Urinary bladder (tissue), 3 donors: ENCODE measurements at regions not wholly inside any gene's neighbourhood (a gene's known extent, or its start where the extent isn't known, plus 50 kb on each side); places are given as distances from the start of the nearest gene placed in this dataset.
"Not testable (repeated sequence)": the region's sequence is repeated elsewhere in the genome, so short reads cannot be mapped to it uniquely, and the experiment has no call there.

Source experiments
- DNase-seq: peaks from one replicate; pipeline ENCODE4 v3.0.0-alpha.2; 2015; ENCODE audit errors: extremely low spot score
- H3K27ac ChIP-seq: one replicate; pipeline ENCODE4 v1.5.1; 2013; ENCODE audit warnings: low read depth, mild to moderate bottlenecking, moderate library complexity
- H3K36me3 ChIP-seq: one replicate; pipeline ENCODE4 v1.6.1; 2013; ENCODE audit warnings: mild to moderate bottlenecking, moderate library complexity; ENCODE audit not compliant: insufficient read depth
- H3K4me1 ChIP-seq: one replicate; pipeline ENCODE4 v1.6.1; 2013; ENCODE audit warnings: mild to moderate bottlenecking, moderate library complexity; ENCODE audit not compliant: insufficient read depth
- H3K4me3 ChIP-seq: one replicate; pipeline ENCODE4 v1.5.1; 2013; ENCODE audit warnings: low read depth, low read length
- WGBS: extraction: QIAGEN DNeasy Blood & Tissue Kit; methylation state at CpG from one replicate; pipeline ENCODE4 v1.1.7; 2013; 5-methylcytosine and 5-hydroxymethylcytosine counted together
- donor health status: healthy with polysubstance abuse.
- donor health status: healthy.

DNA sequence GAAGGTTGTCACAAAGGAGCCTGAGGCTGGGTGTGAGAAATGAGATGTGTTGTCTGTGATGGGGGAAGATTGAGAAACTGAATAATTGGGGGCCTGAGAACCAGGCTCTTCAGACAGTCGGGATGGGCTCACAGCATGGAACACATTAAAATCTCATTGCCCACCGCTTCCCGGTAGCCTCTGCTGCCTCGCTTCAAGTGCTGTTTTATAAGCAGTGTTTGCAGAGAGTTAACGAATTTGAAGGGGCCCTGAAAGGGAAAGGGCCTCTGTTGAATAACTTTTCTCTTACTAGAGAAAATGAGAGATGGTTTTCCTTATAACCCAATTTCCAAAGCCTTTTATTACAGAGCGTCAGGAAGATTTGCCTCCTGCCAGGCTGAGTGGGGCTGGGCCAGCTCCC lies 258.8 kb upstream of the ASIC2 start:
- 36% methylated on average over 6 of the region's 6 CpGs for WGBS
- DNase-seq = no peak
- no peak overlapping the region for H3K27ac ChIP-seq
- no peak overlapping the region for H3K4me3 ChIP-seq
- H3K36me3 ChIP-seq = no peaks in the 10 kb centered on the region
- H3K4me1 ChIP-seq = no peaks in the 10 kb centered on the region

DNA sequence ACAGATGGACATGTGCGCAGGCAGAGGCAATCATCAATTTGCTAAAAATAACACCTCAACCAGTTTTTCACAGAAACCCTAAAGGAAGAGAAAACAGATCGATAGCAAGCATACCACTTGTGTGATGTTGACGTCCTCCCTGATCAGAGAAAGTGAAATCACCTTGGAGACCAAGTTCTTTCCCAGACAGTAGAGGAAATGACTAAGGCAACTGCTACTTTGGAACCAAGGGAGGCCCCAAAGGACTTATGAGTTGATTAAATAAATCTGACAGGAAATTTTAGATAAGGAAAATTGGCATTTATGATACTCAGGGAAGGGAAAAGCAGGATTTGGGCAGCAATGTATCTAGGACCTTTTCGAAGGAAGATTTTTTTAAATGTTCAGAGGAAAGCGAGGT lies 267.1 kb upstream of the ASIC2 start:
- WGBS = 62% methylated on average over 5 of the region's 5 CpGs
- Histone ChIP-seq H3K27ac (no peak overlapping the region), H3K4me3 (no peak overlapping the region), H3K36me3 (no peaks in the 10 kb centered on the region), H3K4me1 (no peaks in the 10 kb centered on the region)
- no peak for DNase-seq

DNA sequence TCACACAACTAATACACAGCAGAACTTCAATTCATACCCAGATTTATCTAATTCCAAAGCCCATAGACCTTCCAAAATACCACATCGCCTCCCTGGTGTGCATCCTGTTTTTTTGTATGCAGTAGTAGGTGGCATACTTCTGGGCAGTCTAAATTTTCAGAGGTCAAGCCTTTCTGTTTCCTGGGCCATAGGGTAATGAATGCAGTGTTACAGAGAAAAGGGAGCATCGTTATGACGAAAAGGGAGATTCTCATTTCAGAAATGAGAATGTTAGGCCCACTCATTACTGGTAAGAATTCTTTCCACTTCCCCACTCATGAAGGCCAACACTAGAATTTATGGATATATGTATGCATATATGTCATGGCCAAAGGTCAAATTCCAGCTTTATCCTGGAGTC lies 267.8 kb upstream of the ASIC2 start:
- no peak overlapping the region for H3K4me3 ChIP-seq
- no peak for DNase-seq
- no peaks in the 10 kb centered on the region for H3K4me1 ChIP-seq
- no peaks in the 10 kb centered on the region for H3K36me3 ChIP-seq
- 83% methylated on average over 3 of the region's 3 CpGs for WGBS
- H3K27ac ChIP-seq = no peak overlapping the region

DNA sequence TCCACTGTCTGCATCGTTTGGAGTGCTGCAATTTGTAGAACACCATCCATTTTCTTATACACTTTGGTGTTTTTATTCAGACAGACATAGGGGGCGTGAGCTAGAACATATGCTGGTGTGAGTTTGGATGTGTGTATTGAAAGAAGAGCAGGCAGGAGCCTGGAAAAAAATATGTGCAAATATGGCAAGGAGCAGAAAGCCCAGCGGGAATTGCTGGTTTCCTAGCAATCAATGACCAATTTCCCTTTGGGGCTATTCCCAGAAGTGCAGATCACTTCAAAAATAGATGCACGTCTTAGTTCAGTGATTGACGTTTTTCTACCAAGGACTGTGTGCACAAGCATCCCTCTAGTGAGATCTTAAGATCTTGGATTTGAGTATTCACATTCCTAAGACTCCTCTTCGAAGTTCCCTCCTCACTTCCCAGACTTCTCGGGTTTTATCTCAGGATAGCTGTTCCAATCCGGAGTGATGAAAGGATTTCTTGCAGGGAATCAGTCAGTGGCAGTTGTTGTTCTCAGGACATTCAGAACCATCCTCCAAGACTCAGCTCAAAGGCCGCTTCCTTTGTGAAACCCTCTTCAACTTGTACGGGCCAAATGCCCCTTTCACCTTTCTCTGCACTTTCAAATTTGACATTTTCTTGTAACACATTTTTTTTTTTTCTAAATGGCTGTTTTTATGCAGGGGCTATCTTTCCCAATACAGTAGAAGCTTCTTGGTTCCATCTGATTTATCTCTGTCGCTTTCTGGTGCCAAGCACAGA lies 268.7 kb upstream of the ASIC2 start:
- H3K4me1 ChIP-seq = no peaks in the 10 kb centered on the region
- DNase-seq = no peak
- H3K4me3 ChIP-seq = no peak overlapping the region
- WGBS = 36% methylated on average over 11 of the region's 11 CpGs
- H3K36me3 ChIP-seq = no peaks in the 10 kb centered on the region
- no peak overlapping the region for H3K27ac ChIP-seq

DNA sequence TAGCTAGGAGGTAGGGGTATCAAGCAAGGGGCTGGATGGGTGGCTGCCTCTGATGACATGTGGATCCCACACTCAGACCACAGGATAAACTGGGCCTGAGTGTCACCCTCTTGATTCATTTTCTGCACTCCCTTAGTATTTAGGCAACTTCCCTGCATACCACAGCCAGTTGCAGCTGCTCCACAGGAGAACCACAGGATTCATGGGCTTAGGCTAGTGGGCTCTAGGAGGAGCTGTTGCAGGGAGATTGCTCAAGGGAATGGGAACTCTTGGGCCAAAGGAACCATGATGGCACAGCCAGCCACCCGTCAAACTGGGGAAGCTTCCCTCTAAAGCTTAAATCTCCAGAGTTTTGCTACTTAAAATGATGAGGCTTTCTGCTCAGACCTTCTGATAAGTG lies 269.7 kb upstream of the ASIC2 start:
- no peak overlapping the region for H3K4me3 ChIP-seq
- no peaks in the 10 kb centered on the region for H3K36me3 ChIP-seq
- no peaks in the 10 kb centered on the region for H3K4me1 ChIP-seq
- WGBS = 72% methylated on average over 1 of the region's 1 CpG
- no peak overlapping the region for H3K27ac ChIP-seq
- no peak for DNase-seq

DNA sequence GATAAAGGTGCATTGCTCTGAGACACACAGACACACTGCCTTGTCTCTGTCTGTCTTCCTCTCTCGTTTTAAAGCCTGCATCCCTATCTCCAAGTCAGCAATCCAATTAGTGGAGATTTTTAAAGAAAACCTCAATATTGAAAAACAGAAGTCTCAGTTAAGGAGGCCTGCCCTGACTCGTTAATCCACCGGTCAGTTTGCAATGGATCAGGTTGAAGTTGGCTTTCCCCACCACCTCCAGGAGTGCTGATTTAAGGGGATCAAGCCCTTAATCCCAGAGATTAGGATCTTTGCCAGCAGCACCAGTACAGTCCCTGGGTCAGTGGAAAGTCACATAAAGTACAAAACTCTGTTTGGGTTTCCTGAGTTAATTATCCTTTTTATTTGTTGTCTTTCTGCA lies 271.1 kb upstream of the ASIC2 start:
- Histone ChIP-seq H3K36me3 (no peaks in the 10 kb centered on the region), H3K4me3 (no peak overlapping the region)
- 44% methylated on average over 3 of the region's 3 CpGs for WGBS

DNA sequence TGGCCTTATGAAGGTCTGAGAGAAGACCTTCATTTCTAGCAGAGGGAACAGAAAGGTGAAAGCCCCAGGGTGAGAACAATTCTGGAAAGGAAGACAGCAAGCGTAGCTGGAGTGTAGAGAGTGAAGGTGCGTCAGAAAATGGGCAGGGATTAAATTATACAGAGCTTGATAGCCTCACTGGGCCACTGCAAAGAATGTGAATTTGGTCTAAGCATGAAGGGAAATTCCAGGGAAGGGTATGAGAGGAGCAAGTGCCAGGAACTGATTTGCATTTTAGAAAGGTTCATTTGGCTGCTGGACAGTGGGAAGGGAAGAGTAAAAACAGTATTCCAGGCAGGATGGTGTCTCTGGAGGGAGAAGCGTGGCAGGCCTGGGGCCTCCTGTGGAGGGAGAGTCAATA lies 274.1 kb upstream of the ASIC2 start:
- no peak for DNase-seq
- 77% methylated on average over 3 of the region's 3 CpGs for WGBS
- no peaks in the 10 kb centered on the region for H3K4me1 ChIP-seq
- no peak overlapping the region for H3K27ac ChIP-seq
- H3K36me3 ChIP-seq = no peaks in the 10 kb centered on the region
- H3K4me3 ChIP-seq = no peak overlapping the region

More for the DNA sequence above, 271.1 kb upstream of the ASIC2 start:
- Histone ChIP-seq H3K4me1 (no peaks in the 10 kb centered on the region), H3K27ac (no peak overlapping the region)
- no peak for DNase-seq

DNA sequence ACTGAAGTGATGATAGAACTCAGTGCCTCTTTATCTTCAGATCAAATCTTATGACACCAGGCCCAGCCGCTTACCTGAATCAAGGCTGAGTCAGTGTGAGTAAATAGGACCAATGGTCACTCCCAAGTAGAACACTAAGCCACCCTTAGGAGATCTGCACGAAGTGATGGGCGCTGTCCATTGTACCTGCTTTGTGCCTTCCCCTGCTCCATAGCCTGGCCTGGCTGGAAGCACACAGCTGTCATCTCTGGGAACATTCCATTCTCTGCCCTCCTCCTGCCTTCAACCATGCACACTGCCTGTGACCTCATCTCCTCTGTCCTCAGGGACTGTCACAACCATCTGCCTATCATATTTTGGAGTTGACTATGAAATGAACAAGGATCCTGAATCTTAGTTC lies 279.5 kb upstream of the ASIC2 start:
- no peak overlapping the region for H3K27ac ChIP-seq
- H3K4me3 ChIP-seq = no peak overlapping the region
- DNase-seq = no peak
- 62% methylated on average over 3 of the region's 3 CpGs for WGBS
- no peaks in the 10 kb centered on the region for H3K36me3 ChIP-seq
- H3K4me1 ChIP-seq = no peaks in the 10 kb centered on the region

DNA sequence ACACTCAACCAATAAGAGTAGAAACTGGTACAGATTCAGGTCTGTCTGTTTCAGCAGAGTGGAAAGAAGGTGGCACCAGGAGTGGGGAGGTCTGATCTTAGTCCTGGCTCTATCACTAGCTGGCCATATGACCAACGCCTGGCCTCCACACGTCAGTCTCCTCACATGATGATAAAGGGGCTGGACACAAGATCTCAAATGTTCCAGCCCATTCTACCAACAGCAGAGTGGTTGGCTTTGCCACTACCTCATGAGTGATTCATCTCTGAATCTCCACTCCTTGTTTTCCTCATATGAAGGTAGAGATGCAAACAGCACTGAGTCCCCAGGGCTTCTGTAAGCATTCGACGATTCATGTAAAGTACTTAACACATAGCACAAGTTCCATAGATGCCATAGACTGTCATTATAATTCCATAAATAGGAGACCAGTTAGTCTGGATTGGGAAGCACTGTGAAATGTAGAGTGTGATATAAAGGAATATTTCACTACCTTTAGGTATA lies 281.9 kb upstream of the ASIC2 start:
- no peak for DNase-seq
- Histone ChIP-seq H3K4me1 (no peaks in the 10 kb centered on the region), H3K36me3 (no peaks in the 10 kb centered on the region), H3K27ac (no peak overlapping the region), H3K4me3 (no peak overlapping the region)
- 75% methylated on average over 4 of the region's 4 CpGs for WGBS

DNA sequence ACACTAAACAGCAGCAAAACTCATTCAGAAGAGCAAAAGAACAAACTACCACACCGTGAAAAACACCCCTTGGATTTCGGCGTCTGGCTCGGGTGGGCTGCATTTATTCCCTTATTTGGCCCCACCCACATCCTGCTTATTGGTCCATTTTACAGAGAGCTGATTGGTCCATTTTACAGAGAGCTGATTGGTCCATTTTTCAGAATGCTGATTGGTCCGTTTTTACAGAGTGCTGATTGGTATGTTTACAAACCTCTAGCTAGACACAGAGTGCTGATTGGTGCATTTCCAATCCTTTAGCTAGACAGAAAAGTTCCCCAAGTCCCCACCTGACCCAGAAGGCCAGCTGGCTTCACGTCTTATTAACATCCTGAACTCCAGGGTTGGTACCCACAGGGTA lies 286.6 kb upstream of the ASIC2 start:
- not testable (repeated sequence) for DNase-seq, H3K4me1 ChIP-seq, H3K36me3 ChIP-seq, H3K4me3 ChIP-seq, H3K27ac ChIP-seq
- 92% methylated on average over 6 of the region's 6 CpGs for WGBS

DNA sequence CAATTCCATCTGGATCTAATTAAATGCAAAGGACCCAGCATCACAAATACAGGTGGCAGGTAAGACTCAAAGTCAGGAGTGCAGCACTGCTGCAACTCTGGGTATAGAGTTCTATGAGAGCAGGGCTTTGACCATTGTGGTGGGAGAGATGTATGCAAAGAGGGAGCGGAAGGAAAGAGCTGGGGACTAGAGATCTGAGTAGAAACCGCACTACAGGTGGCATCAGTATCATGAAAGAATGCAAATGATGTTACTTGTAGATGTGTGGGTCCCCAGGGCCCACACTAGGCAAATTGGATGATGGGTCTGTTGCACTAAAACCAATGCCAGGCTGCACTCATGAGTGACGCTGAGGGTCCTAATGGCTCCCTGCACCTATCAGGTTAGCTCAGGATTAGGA lies 287.1 kb upstream of the ASIC2 start:
- WGBS = 94% methylated on average over 3 of the region's 3 CpGs
- Histone ChIP-seq H3K4me3 (no peak overlapping the region), H3K4me1 (no peaks in the 10 kb centered on the region), H3K27ac (no peak overlapping the region), H3K36me3 (no peaks in the 10 kb centered on the region)
- DNase-seq = no peak

DNA sequence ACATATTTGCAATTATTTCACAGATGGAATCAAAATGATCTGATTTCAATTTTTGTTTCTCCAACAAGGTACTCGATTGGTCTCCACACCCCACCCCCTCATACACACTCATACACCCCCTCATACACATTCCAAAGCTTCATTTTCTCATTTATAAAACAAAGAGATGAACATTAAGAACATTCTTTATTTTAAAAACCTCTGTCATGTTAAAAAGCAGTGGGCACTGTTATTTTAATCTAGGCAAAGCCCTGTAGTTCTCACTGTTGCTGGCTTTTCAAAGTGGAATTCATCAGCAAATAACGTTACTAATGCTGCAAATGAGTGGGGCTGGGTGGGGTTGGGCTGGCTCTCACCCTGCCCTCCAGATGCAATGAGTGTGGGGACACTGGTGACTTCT lies 289.6 kb upstream of the ASIC2 start:
- H3K4me3 ChIP-seq = no peak overlapping the region
- no peak for DNase-seq
- H3K4me1 ChIP-seq = no peaks in the 10 kb centered on the region
- WGBS = 47% methylated on average over 2 of the region's 2 CpGs
- no peaks in the 10 kb centered on the region for H3K36me3 ChIP-seq
- H3K27ac ChIP-seq = no peak overlapping the region

DNA sequence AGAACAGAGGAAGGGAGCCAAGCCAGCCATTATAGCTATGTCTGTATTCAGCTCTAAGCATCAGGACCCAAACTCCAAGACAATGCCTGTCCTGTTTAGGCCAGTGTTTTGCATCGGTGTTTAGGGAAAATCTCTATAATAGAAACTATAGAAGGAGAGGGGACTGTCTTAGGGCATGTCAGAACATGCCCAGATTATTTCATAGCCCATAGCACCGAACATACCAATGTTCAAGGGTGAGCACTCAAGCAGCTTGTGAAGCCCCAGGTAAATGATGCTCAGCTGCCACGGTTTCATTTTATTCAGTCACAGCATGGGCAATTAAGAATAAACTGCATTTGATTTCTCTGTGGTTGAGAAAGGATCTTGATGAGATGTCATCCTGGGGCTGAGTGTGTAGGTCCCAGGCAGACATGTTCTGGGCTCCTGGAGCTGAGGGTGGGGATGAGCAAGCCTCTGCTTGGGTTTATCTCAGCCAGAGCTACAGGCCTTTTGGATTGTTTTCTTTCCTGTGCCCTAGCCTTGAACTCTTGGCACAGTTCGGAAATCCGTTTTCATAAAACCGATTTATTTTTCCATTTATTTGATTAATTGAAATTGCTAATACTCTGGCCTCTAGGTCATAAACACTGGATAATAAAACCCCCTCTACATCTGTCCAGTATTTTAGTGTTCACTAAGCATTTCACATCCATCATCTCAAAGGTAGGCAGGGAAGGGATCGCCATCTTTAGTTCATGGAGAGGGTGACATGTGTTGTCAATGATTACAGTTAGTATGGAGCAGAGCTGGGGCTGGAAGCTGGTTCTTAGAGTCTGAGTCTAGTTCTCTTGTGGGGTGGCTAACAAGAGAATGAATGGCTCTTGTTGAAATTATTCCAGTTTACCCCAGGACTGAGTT lies 290.7 kb upstream of the ASIC2 start:
- 78% methylated on average over 7 of the region's 7 CpGs for WGBS
- no peaks in the 10 kb centered on the region for H3K36me3 ChIP-seq
- H3K27ac ChIP-seq = no peak overlapping the region
- no peaks in the 10 kb centered on the region for H3K4me1 ChIP-seq
- H3K4me3 ChIP-seq = no peak overlapping the region
- DNase-seq = no peak

DNA sequence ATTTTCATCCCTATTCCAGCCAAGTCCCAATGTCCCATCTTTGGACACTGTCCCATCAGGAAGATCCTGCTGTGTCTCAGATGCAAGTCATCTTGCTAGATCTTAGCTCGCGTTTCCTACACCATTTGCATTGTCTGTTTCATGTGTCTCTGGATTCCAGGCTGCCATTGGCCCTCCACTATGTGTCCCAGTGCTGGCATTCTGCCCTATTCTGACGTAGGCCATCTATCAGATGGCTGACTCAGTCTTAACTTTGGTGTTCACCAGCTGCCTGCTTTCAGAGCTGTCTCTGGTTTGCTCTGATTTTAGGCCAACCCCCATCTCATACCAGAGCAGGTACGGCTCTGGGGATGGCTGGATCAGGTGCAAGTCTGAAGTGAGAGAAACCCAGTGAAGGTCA lies 300.9 kb upstream of the ASIC2 start:
- Histone ChIP-seq H3K36me3 (no peaks in the 10 kb centered on the region), H3K4me1 (no peaks in the 10 kb centered on the region), H3K4me3 (no peak overlapping the region), H3K27ac (no peak overlapping the region)
- 63% methylated on average over 4 of the region's 4 CpGs for WGBS
- no peak for DNase-seq
